ENCODE measurements at regions not wholly inside any gene's neighbourhood (a gene's known extent, or its start where the extent isn't known, plus 50 kb on each side); places are given as distances from the start of the nearest gene placed in this dataset.

GRCh38 chr19:31892060-31892459 lies 453.4 kb upstream of the ZNF507 start:
- TF ChIP-seq CTCF (conservative IDR thresholded peaks at IDR 0.05) (no peak), ZFX (IDR thresholded peaks at IDR 0.05) (no peak)

Data from C4-2B (cell line).